Esophagus muscularis mucosa (tissue), 4 donors: ENCODE measurements at regions not wholly inside any gene's neighbourhood (a gene's known extent, or its start where the extent isn't known, plus 50 kb on each side); places are given as distances from the start of the nearest gene placed in this dataset.

Experiments used
- EP300 ChIP-seq: sonication (generic); formaldehyde crosslinking; IDR thresholded peaks from one replicate; pipeline ENCODE4 v1.6.1; 2017; ENCODE audit warnings: antibody characterized with exemption
- POLR2A ChIP-seq: fragments of 450-650 bp; IDR thresholded peaks from one replicate; pipeline ENCODE4 v1.6.1; 2017; ENCODE audit warnings: antibody characterized with exemption, moderate library complexity, mild to moderate bottlenecking, low read depth
- POLR2AphosphoS5 ChIP-seq, 2 donors: sonication (generic); formaldehyde crosslinking; IDR thresholded peaks; one replicate each; pipeline ENCODE4 v1.6.1; 2017; ENCODE audit warnings: antibody characterized with exemption in 2 of 2
- TF ChIP-seq, protein P1 (sequence below), 3 experiments: fragments of 200-600 bp in 2 of 3; fragments of 450-650 bp in 1 of 3; sonication (generic) in 2 of 3; IDR thresholded peaks; one replicate each; pipeline ENCODE4 v1.5.1; 2017 to 2019; ENCODE audit warnings: antibody characterized with exemption in 3 of 3, mild to moderate bottlenecking in 2 of 3, moderate library complexity in 1 of 3

DNA sequence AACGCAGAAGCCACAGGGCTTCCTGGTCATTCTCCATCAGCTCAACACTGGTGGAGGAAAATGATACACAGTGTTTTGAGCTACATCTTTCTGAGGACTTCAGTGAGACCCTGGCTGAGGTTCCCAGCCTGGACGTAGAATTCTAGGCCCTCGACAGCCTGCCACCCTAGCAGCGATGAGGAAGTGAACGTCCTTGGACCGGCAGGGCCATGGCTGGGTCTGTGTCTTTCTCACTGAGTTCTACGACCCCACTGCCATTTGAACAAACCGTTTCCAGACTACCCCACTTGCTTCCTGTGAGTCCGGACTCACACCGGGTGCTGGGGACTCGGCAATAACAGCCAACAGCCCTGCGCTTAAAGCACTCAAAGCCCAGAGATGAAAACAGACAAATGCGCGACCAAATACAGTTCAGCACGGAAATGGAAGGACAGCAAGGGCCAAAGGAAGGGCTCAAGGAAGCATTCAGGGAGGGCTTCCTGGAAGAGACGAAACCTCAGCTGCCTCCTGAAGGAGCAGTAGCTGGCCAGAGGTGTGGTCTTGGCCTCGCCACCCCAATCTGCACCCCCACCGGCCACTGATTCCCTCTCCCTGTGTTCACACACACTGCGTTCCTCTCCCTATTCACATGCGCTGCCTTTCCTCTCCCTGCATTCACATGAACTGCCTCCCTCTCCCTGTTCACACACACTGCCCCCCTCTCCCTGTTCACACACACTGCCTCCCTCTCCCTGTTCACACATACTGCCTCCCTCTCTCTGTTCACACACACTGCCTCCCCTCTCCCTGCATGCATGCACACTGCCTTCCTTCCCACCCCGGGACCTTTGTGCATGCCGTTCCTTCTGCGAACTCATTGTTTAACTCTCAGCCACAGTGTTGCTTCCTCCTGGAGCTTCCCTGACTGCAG is 136.3 kb upstream of the PRR20G start:
- TF ChIP-seq, protein P1, sequence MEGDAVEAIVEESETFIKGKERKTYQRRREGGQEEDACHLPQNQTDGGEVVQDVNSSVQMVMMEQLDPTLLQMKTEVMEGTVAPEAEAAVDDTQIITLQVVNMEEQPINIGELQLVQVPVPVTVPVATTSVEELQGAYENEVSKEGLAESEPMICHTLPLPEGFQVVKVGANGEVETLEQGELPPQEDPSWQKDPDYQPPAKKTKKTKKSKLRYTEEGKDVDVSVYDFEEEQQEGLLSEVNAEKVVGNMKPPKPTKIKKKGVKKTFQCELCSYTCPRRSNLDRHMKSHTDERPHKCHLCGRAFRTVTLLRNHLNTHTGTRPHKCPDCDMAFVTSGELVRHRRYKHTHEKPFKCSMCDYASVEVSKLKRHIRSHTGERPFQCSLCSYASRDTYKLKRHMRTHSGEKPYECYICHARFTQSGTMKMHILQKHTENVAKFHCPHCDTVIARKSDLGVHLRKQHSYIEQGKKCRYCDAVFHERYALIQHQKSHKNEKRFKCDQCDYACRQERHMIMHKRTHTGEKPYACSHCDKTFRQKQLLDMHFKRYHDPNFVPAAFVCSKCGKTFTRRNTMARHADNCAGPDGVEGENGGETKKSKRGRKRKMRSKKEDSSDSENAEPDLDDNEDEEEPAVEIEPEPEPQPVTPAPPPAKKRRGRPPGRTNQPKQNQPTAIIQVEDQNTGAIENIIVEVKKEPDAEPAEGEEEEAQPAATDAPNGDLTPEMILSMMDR (IDR thresholded peaks at IDR 0.05): no peak
- TF ChIP-seq POLR2A: no peak
- TF ChIP-seq POLR2AphosphoS5 (IDR thresholded peaks at IDR 0.05): no peak
- no peak for TF ChIP-seq EP300
